GM19193 (cell line): ENCODE measurements at regions not wholly inside any gene's neighbourhood (a gene's known extent, or its start where the extent isn't known, plus 50 kb on each side); places are given as distances from the start of the nearest gene placed in this dataset.

Experiments
- POLR2A ChIP-seq: IDR thresholded peaks from 4 replicates; pipeline ENCODE4 v1.6.1; 2011; ENCODE audit not compliant: insufficient read depth, insufficient read length; ENCODE audit errors: extremely low read depth

DNA sequence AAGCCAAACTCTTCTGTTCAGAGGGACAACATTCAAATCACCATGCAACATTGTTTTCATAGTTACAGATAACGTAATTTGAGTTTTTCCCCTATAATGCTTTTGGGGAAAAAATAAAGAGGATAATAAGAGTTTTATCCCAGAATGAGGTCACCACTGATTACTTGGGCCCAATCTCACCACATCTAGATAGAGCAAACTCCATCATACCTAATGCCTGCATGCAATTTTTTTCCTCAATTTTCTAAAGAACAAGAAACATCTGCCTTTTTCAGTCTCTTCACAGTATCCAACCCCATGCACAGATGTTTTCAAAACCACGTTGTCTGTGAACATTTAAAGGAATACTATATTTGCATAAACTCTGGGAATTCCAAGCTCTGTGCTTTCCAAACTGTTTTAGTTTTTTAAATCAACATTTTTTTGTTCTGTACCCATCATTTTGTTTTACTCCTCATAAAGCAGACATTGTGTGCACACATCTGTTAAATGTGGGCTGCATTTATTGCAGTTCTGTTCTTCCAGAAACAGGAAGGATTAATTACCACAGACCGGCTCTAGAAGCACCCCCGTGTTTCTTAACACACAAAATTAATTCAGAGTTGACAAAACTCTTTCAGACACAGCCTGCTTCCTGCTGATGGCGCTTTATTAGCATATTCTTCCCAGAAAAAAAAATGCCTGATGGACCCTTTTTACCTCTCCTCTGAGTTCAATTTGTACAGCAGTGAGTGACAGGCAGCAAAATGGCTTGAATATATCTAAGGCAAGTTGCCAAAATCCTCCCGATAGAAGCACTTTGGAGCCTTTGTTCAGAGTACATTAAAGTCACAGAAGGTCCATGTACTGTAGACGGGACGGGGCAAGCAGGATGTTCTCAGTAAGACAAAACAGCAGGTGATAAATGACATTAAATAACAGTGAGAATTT is 1171.9 kb downstream of the EFNB2 start:
- no peak for TF ChIP-seq POLR2A

DNA sequence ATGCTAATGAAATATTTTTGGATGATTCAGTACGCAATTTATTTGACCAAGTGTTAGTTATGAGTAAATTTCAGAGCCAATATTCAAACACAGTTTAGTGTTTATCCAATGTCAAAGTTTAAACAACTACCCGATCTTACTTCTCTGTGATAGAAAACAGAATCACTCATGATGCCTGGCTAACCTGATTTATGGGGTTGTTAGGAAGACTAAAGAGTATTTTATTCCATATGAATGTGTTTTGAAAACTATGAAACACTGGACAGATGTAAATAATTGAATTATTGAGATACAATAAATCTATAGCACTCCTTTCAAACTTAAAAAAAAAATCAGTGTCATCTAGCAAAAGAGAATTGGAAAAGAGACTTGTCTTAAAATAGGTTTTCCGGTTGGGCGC is 1181.8 kb downstream of the EFNB2 start:
- TF ChIP-seq POLR2A = no peak

DNA sequence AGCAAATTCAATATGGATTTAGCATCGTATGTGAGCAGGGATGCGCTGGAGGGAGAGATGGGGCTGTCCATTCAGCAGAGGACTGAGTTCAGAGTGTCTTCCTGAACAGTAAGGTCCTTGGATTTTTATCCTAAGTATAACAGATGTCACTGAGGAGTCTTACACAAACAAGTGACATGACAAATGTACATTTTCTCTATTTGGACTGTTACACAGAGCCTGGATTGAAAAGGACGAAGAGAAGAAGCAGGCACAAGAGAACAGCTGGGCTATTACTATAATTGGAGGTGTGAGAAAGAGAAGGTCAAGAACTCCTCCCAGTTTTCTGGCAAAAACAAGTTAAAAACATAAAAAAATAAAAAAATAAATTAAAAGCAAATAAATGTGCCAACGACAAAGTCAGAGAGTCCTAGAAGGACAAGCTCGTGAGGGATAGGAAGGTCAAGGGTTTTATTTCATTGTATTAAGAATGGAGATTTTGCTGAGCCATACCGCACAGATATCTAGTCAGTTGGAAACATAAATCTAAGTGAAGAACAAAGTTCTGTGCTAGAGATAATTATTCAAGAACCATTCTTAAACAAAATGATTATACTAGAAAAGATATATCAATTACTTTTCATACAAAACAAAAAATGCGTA is 1186.3 kb downstream of the EFNB2 start:
- TF ChIP-seq POLR2A = no peak

DNA sequence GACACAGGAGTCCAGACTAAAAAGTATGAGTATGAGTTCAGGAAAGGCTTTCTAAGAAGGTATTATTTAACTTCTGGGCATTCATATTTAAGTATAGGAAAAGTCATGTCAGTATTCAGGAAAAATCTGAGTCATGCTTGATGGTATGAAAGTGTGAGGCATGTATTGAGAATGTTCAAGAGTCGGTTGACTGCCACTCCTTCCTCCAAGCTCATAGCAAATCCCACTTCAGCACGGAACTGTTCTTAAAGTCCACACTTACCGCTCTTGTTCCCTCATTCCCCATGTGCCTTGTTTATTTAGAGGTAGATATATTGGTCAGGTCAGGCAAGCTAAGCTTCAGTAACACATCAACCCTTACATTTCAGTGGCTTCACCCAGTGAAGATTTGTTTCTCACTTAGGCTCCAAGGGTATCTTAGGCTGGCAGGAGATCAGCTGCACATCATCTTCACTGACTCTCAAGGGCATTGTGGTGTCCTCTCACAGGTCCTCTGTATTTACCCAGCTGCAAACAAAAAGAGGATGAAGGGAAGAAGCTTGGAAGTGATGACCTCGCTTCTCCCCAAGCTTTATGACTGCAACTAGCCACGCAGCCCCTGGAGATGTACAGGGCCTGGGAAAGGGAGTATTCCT is 1189.2 kb downstream of the EFNB2 start:
- TF ChIP-seq POLR2A = no peak

DNA sequence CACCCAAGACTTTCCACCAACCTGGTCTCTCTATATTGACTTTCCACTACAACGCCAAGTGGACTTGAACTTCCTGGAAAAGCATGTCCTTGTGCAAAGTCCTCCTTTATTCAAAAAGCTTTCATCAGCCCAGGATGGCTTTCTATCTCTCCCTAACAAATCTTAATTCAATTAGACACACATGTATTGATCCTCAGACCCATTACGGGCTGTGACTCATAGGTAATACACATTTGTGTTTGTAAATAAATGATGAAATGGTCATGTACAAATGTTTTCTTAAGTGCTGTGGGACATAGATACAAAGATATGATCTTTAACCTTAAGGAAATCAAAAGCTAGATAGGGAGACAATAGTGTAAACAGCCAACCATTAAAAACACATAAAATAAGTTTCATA is 1189.7 kb downstream of the EFNB2 start:
- TF ChIP-seq POLR2A = no peak

DNA sequence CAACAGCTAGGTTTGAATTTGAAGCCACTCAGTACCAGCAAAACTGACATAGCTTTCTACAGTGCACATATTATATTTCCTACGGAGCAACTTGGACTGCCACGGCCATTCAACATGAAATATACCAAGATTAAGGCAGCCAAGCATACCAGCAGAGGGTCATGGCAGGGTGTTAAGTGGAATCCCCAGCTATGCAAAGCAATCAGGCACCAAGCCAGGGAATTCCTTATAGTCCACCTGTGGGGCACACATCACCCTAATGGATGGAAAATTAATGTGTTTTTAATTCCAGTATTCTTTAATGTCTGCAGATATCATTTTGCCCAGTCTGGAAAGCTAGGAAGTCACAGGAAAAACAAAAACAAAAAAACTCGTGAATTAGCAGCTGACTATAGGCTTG is 1190.3 kb downstream of the EFNB2 start:
- no peak for TF ChIP-seq POLR2A

DNA sequence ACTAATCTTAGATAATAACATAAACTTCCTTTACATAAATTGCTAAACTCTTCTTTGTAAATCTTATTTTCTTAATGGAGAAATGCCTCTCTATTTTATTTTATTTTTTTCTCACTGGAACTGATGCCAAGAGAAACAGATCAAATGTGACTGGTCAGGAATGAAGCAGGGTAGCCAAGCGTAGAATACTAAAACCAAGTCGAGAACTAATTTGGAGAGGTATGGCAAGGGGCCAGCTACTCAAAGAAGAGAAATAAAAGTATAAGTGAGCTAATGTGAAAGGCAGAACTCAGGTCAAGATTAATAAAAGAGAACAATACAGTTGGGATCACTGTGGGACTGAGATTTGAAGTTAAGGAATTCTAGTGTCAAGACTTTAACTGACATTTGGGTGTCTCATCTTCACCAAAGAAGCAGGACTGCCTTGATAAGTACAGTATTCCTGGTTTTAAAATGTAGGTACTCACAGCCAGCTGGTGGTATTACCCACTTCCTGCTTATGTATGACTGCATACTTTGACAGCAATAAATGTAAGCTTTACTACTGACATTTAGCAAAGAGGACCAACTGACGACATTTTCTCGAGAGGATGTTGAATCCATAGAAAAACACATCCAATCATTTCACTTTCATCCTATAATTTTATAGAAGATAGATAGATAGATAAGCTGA is 1192.2 kb downstream of the EFNB2 start:
- TF ChIP-seq POLR2A = no peak

DNA sequence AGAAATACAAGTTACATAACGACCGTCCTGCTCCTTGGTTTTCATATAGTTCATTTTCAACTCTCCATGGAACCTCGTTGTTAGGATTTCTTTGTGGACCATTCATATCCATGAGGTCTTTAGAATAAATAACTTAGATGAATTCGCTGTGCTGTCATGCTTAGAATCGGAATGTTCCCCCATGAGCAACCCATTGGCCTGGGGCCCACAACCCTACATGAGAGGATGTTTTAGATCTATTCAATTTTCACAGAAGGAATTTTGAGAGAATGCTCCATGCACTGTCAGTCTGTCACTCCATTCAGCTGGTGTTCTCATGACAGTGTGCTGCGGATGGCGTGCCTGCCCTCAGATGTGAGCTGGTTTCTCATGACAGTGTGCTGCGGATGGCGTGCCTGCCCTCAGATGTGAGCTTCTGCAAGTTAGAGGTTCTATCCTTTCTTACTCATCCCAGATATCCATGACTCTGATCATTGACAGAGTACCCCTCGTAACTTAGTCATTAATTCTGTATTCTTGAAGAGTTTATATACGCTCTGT is 1193.1 kb downstream of the EFNB2 start:
- TF ChIP-seq POLR2A = no peak

DNA sequence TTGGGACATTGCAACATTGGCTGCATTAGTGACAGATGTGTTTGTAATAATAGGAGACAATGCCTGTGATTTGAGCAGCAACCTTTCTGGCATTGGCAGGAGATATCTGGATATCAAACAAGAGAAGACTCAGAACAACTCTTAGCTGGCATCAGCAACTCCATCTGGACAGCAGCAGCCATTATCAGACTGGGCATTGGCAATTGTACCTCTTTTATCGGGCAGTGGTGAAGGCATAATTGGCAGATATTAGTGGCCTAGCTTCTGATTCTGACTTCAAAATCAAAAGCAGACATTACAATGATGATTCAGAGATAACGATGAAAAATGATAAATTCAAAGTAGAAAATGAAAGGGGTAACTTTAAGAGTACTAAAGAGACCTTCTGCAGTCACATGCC is 1193.7 kb downstream of the EFNB2 start:
- no peak for TF ChIP-seq POLR2A

DNA sequence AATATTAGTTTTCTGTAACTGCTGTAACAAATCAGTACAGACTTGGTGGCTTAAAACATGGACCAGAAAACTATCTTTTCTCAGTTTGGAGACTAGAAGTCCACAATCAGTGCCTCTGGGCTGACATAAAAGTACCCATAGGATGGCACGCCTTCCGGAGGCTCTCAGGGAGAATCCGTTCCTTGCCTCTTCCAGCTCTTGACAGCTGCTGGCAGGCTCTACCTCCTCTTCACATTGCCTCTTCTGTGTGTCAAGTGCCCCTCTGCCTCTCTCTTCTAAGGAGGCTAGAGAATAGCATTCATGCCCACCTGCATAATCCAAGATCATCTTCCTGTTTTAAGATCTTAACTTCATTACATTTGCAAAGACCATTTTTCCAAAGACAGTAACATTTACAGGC is 1194.2 kb downstream of the EFNB2 start:
- no peak for TF ChIP-seq POLR2A

DNA sequence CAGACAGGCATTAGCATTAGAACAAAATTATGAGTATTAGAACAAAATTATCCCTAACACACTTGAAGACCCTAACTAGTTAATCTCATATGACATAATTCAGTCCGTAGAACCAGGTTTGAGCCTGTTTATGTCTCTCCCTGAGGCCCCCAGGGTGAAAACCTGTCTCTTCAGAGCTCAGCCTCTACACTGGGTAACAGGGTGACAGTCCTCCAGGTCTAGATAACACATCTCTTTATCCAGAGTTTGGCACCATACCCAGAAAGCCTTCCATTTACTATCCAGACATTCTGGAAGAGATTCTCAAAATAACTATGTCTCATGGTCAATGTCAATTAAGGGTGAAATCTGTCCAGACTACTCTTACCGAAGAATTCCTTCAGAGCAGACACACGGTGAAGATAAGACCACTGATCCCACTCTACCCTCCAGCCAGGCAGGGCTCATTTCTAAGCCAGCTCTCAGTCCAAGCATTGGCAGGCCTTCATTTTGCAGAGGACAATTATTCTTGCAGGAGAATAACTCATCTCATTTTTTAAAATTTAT is 1195.3 kb downstream of the EFNB2 start:
- no peak for TF ChIP-seq POLR2A

DNA sequence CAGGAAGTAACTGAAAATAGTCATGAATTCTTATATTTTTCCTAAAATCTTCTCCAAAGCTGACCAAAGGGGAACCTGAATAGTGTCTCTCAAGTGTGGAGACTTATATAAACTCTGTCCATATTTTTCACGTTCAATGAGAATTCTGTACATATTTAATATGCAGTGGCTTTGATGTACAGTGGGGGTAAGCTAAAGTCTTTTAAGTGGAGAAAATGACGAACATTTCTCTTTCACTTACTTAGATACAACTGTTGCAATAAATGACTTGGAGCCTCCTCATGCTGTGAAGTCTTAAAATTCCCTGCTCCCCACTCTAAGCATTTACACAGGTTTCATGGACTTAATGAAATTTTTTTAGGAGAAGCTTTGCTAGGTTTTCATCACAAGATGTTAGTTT is 1196.7 kb downstream of the EFNB2 start:
- TF ChIP-seq POLR2A = no peak

DNA sequence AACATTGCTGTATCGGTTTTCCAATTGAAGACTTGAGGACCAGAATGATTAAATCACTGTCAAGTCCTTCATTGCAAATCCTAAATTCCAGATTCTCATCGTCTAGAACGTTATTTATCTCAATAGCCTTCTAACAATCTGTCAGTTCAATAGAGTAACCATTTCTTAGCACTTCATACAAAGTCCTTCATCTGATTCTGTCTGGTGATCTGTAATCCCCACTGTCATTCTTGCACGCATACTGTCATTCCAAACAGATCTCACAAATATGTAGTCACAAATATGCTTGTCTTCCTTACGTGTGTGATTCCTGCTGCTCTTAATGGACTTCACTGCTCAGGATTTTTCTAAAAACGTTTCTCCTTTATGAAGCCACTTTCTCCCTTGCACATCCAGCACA is 1197.5 kb downstream of the EFNB2 start:
- no peak for TF ChIP-seq POLR2A

DNA sequence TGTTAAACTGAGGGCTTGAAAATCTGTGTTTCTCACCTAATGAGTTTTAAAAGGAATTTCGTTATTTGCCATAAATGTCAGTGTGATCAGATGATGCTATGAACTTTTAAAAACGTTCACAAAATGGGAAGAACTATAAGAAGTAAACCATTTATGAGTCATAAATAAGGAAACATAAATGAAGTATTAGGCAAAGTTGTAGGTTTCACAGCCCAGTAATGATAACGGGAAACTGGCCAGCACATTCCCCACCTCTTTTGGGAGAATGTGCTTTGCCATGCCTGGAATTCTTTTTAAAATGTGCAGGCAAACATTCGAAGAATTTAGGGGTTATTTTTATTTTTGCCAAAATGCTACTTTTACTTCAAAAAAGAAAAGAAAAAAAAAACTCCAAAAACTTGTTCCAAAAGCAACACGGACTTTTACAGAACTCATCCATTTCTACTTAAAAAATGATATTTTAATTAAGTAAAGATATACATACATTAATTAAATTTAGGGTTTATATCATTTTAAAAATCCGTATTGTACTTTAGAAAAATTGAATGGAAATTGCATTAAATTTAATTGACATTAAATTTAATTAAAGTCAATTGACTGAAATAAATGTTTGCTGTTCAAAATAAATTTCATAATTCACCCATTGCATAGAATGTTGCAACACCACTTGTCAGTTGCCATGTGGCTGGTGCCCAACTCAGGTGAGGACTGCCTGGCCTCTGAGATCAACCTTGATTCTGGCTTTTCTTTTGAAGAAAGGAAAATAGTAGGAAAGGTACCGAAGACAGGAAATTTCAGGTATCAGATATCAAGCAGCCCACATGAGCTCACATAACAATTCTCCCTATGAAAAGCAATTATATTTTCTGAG is 1198.5 kb downstream of the EFNB2 start:
- no peak for TF ChIP-seq POLR2A
